Astrocyte of the spinal cord (primary cell): ENCODE measurements at regions not wholly inside any gene's neighbourhood (a gene's known extent, or its start where the extent isn't known, plus 50 kb on each side); places are given as distances from the start of the nearest gene placed in this dataset.

ENCODE experiments used
- DNase-seq: peaks from one replicate; pipeline ENCODE4 v3.0.0; 2011; ENCODE audit warnings: low read depth, low spot score
- H3K4me3 ChIP-seq: 2 replicates; pipeline ENCODE4 v1.5.1; 2011; ENCODE audit warnings: low read depth, mild to moderate bottlenecking, low read length, moderate library complexity
- CTCF ChIP-seq: IDR thresholded peaks from 2 replicates; pipeline ENCODE4 v1.5.1; 2012; ENCODE audit warnings: low read depth, mild to moderate bottlenecking, low read length, inconsistent platforms
- in situ Hi-C: cut with HindIII; loops from 2 replicates; pipeline ENCODE4 v1.10.0; 2017; ENCODE audit warnings: low sequenced_read_pairs

DNA sequence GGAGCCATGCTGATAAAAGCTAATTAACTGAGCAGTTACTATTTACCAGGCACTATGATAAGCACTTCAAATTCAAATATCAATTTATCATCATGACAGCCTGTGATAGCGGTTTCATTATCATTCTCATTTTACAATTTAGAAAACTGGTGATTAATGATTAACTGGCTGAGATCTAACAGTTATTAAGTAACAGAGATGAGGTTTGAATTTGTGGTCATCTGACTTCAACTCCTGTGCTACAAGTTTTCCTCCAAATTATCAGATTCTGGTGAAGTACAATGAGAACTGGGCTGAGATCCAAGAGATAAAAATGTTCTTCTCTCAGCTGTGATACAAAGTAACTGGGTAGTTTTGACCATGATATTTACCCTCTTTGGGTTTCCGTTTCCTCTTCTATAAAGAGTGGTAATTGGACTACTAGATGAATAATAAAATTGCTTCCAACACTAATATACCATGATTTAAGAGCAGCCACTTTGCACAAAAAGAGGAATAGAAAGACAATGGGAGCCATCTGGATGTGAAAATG is 74.5 kb upstream of the CCNG1 start:
- H3K4me3 ChIP-seq = no peak overlapping the region
- no peak for DNase-seq
- in situ Hi-C loops = no loop called here
- TF ChIP-seq CTCF = no peak

GRCh38 chr5:163363389-163363788 is 74.0 kb upstream of the CCNG1 start:
- DNase-seq = no peak
- H3K4me3 ChIP-seq = no peak overlapping the region
- TF ChIP-seq CTCF = no peak
- in situ Hi-C loops = no loop called here

- in situ Hi-C loops = no loop called here
- DNase-seq = no peak
- H3K4me3 ChIP-seq = no peak overlapping the region
- no peak for TF ChIP-seq CTCF
These were observed 70.6 kb upstream of the CCNG1 start for GRCh38 chr5:163366757-163367156.

DNA sequence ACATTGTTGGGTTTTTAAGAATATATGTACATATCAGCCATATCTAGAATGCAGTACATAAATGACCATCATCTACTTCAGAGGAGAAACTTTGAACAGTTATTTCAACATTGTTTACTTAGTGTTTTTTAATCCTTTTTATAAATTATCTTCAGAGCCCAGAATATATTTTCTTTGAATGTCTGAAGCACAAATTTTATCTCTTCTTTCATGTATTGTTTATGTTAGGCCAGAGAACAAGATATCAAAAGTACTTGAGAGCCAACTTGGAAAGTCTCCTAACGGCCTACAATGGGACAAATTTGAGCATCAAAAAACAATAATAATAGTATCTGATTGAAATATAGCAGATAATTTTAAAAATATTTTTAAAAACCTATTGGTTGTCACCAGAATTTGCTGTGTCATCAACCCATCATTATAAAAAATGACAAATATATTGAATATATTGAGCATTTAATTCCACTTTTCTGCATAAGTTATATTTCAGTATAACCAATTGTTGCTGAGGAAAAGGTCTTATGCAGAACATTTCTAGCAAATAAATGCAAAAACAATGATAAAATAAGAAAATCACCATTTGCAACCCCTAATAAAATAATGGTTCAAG is 67.5 kb upstream of the CCNG1 start:
- no peak overlapping the region for H3K4me3 ChIP-seq
- no peak for DNase-seq
- in situ Hi-C loops = no loop called here
- TF ChIP-seq CTCF = no peak

DNA sequence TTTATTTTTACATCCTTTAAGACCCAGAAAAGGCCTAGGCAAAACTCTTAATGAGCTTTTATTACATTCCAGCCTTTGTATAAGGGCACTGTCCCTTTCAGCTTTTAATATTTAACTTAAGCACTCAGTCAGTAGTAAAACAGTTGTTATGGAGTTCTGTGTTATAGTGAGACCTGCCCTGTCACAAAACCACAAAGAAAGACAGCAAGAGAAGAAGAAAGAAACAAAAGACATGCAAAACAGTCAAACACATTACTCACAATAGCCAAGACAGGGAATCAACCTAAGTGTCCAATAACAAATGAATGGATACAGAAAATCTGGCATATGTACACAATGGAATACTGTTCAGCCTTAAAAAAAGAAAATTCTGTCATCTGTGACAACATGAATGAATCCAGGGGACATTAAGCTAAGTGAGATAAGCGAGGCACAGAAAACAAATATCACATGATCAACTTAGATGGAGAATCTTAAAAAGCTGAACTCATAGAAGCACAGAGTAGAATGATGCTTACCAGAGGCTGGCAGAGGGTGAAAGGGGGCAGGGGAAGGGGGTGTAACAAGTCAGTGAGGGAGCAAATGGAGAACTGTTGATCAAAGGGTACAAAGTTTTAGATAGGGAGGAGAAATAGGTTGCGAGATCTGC is 63.8 kb upstream of the CCNG1 start:
- no peak overlapping the region for H3K4me3 ChIP-seq
- TF ChIP-seq CTCF = no peak
- in situ Hi-C loops = no loop called here
- DNase-seq = no peak

DNA sequence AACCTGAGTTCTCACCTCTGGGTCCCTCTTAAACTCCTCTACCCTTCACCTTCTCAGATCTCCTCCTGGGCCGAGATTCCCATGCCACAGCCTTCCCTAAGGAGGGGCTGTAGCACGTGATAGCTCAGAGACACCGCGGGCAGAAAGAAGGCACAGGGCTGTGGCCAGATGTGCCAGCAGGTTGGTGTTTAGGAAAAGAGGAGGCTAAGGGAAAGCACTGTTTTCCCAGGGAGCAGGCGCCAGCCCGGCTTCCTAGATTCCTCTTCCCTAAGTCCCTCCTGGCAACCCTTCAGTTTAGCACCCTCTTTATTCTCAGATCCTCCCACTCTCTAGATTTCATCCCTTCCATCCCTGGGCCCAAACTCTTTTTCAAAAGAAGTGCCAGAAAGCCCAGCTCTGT is 59.4 kb upstream of the CCNG1 start:
- H3K4me3 ChIP-seq = no peak overlapping the region
- no peak for TF ChIP-seq CTCF
- in situ Hi-C loops = no loop called here
- no peak for DNase-seq
